ENCODE measurements at regions not wholly inside any gene's neighbourhood (a gene's known extent, or its start where the extent isn't known, plus 50 kb on each side); places are given as distances from the start of the nearest gene placed in this dataset.

GRCh38 chr10:126849646-126850045, 55.6 kb upstream of the DOCK1 start:
- Mint-ChIP-seq H3K36me3 (ENCODE audit: low read depth) (no peaks in the 10 kb centered on the region), H3K9me3 (no peaks in the 10 kb centered on the region), H3K27me3 (no peaks in the 10 kb centered on the region), H3K4me1 (ENCODE audit: low read depth) (no peaks in the 10 kb centered on the region), H3K27ac (no peak overlapping the region), H3K4me3 (no peak overlapping the region)
- DNase-seq = no peak

- no peaks in the 10 kb centered on the region for H3K4me1 Mint-ChIP-seq (ENCODE audit: low read depth)
- DNase-seq = no peak
- no peak overlapping the region for H3K27ac Mint-ChIP-seq
- no peaks in the 10 kb centered on the region for H3K27me3 Mint-ChIP-seq
- H3K4me3 Mint-ChIP-seq = no peak overlapping the region
- no peaks in the 10 kb centered on the region for H3K36me3 Mint-ChIP-seq (ENCODE audit: low read depth)
- no peaks in the 10 kb centered on the region for H3K9me3 Mint-ChIP-seq
Measured at GRCh38 chr10:126851414-126852108, 53.7 kb upstream of the DOCK1 start.

- Mint-ChIP-seq H3K9me3 (peaks cover 3% of the 10 kb centered on the region), H3K4me1 (ENCODE audit: low read depth) (no peaks in the 10 kb centered on the region), H3K36me3 (ENCODE audit: low read depth) (no peaks in the 10 kb centered on the region), H3K27ac (no peak overlapping the region), H3K27me3 (no peaks in the 10 kb centered on the region), H3K4me3 (no peak overlapping the region)
- no peak for DNase-seq
Measured at GRCh38 chr10:126854726-126855495, 50.3 kb upstream of the DOCK1 start.

Data from activated T-cell treated with anti-CD3 and anti-CD28 coated beads, Interleukin-2, amount 50 U/mL, for 24 hours (primary cell).